MM.1S (cell line): ENCODE measurements at regions not wholly inside any gene's neighbourhood (a gene's known extent, or its start where the extent isn't known, plus 50 kb on each side); places are given as distances from the start of the nearest gene placed in this dataset.
"Not testable (repeated sequence)": the region's sequence is repeated elsewhere in the genome, so short reads cannot be mapped to it uniquely, and the experiment has no call there.

ENCODE experiments used
- DNase-seq: peaks from one replicate; pipeline ENCODE4 v3.0.0-alpha.2; 2015
- H2AFZ ChIP-seq: fragments of 300-600 bp; sonication (generic); 2 replicates; pipeline ENCODE4 v1.6.0; 2016; ENCODE audit warnings: antibody characterized with exemption, low read length
- H3F3A ChIP-seq: fragments of 300-600 bp; sonication (generic); 2 replicates; pipeline ENCODE4 v1.6.1; 2016; ENCODE audit warnings: mild to moderate bottlenecking, antibody characterized with exemption, low read length, moderate library complexity, mixed read lengths; ENCODE audit not compliant: insufficient read depth
- H3K27ac ChIP-seq: fragments of 300-600 bp; sonication (generic); 2 replicates; pipeline ENCODE4 v1.5.1; 2016; ENCODE audit warnings: mild to moderate bottlenecking, low read length
- H3K27me3 ChIP-seq: fragments of 300-600 bp; sonication (generic); replicated peaks from 2 replicates; pipeline ENCODE4 v1.6.0; 2016; ENCODE audit warnings: low read length; ENCODE audit not compliant: insufficient read depth
- H3K36me3 ChIP-seq: fragments of 300-600 bp; sonication (generic); replicated peaks from 2 replicates; pipeline ENCODE4 v1.6.1; 2016; ENCODE audit warnings: mild to moderate bottlenecking, low read length, mixed read lengths; ENCODE audit not compliant: insufficient read depth
- H3K4me1 ChIP-seq: fragments of 300-600 bp; sonication (generic); 2 replicates; pipeline ENCODE4 v1.6.1; 2016; ENCODE audit warnings: low read length, mixed read lengths
- H3K4me2 ChIP-seq: fragments of 300-600 bp; sonication (generic); 2 replicates; pipeline ENCODE4 v1.6.0; 2016; ENCODE audit warnings: low read depth, low read length
- H3K4me3 ChIP-seq: fragments of 300-600 bp; sonication (generic); 2 replicates; pipeline ENCODE4 v1.5.1; 2016; ENCODE audit warnings: low read length, mixed read lengths
- H3K79me2 ChIP-seq: fragments of 300-600 bp; sonication (generic); 2 replicates; pipeline ENCODE4 v1.6.1; 2016; ENCODE audit warnings: mixed run types, low read length, mixed read lengths
- H3K9ac ChIP-seq: fragments of 300-600 bp; sonication (generic); 2 replicates; pipeline ENCODE4 v1.6.1; 2016; ENCODE audit warnings: low read length, mixed read lengths
- H3K9me2 ChIP-seq: fragments of 300-600 bp; sonication (generic); replicated peaks from 2 replicates; pipeline ENCODE4 v1.6.1; 2016; ENCODE audit warnings: mild to moderate bottlenecking, low read length, mixed read lengths; ENCODE audit not compliant: insufficient read depth
- H3K9me3 ChIP-seq: fragments of 300-600 bp; sonication (generic); replicated peaks from 2 replicates; pipeline ENCODE4 v1.6.1; 2016; ENCODE audit warnings: mild to moderate bottlenecking, low read length, mixed read lengths; ENCODE audit not compliant: insufficient read depth
- H4K20me1 ChIP-seq: fragments of 300-600 bp; sonication (generic); 2 replicates; pipeline ENCODE4 v1.6.1; 2016; ENCODE audit warnings: mild to moderate bottlenecking, low read length, moderate library complexity, mixed read lengths; ENCODE audit not compliant: insufficient read depth
- EZH2 ChIP-seq: fragments of 300-600 bp; sonication (generic); optimal IDR thresholded peaks from 2 replicates; pipeline ENCODE3; 2017; ENCODE audit warnings: low read depth, mild to moderate bottlenecking, antibody characterized with exemption, low read length, mixed read lengths
- EZH2phosphoT487 ChIP-seq: fragments of 300-600 bp; sonication (generic); IDR thresholded peaks from 2 replicates; pipeline ENCODE4 v1.6.1; 2018; ENCODE audit warnings: antibody characterized with exemption, low read length
- TF ChIP-seq, protein P1 (sequence below): fragments of 300-600 bp; sonication (generic); IDR thresholded peaks from 2 replicates; pipeline ENCODE4 v1.5.1; 2016; ENCODE audit warnings: antibody characterized with exemption, low read length, mixed read lengths

DNA sequence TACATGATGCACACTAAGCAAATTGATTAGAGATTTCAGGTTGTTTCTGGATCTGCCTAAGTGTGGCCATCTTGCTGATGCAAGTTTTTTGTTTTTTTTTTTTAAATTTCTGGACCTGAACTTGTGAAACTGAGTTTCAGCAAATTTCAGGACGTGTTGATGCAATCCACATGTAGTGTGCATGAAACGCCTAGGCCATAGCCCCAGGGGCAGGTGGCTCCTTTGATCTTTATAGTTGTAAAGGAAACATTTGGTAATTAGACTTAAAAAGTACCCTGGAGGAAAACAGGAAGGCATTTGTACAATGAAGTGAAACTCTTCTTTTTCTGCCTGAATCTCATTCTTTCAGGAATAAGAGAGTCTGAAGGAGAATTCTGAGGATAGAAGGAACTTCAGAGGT lies 162.2 kb upstream of the LHX8 start:
- H3K4me2 ChIP-seq: peak overlapping the region; percentile 27; the same call in 1 of the 2 replicates
- H3K27me3 ChIP-seq: no peaks in the 10 kb centered on the region
- H3K36me3 ChIP-seq: no peaks in the 10 kb centered on the region
- H3K27ac ChIP-seq: peak overlapping the region; percentile 78
- peak overlapping the region; percentile 22; the same call in 1 of the 2 replicates for H3K9ac ChIP-seq
- no peak overlapping the region for H3K4me3 ChIP-seq
- no peaks in the 10 kb centered on the region for H3K9me2 ChIP-seq
- DNase-seq: peak; percentile 95
- no peaks in the 10 kb centered on the region for H3K9me3 ChIP-seq
- H4K20me1 ChIP-seq: no peaks in the 10 kb centered on the region
- peaks cover 23% of the 10 kb centered on the region for H3F3A ChIP-seq
- peaks cover 36% of the 10 kb centered on the region for H3K4me1 ChIP-seq
- H2AFZ ChIP-seq: no peak overlapping the region; the same call in 1 of the 2 replicates
- TF ChIP-seq EZH2phosphoT487 (no peak), EZH2 (no peak)
- TF ChIP-seq, protein P1, sequence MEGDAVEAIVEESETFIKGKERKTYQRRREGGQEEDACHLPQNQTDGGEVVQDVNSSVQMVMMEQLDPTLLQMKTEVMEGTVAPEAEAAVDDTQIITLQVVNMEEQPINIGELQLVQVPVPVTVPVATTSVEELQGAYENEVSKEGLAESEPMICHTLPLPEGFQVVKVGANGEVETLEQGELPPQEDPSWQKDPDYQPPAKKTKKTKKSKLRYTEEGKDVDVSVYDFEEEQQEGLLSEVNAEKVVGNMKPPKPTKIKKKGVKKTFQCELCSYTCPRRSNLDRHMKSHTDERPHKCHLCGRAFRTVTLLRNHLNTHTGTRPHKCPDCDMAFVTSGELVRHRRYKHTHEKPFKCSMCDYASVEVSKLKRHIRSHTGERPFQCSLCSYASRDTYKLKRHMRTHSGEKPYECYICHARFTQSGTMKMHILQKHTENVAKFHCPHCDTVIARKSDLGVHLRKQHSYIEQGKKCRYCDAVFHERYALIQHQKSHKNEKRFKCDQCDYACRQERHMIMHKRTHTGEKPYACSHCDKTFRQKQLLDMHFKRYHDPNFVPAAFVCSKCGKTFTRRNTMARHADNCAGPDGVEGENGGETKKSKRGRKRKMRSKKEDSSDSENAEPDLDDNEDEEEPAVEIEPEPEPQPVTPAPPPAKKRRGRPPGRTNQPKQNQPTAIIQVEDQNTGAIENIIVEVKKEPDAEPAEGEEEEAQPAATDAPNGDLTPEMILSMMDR: no peak
- no peaks in the 10 kb centered on the region for H3K79me2 ChIP-seq

DNA sequence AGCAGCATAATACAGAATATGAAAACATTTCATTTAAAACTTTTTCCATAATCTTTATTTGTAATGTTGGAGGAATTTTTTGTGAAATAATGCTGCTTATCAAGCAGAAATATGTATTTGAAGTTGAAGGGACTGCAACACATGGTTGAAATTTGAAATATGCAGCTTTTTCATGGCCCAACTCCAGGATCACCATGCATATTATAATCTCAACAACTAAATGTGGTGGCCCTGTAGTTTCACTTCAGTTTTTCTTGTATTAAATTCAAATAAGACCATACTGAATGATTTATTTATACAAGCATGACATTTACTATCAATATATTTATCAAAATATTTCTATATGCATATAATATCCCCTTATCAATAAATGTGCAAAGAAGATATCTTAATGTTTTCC lies 157.7 kb upstream of the LHX8 start:
- DNase-seq: no peak
- H3K4me3 ChIP-seq: no peak overlapping the region
- no peak for TF ChIP-seq EZH2
- no peak for TF ChIP-seq EZH2phosphoT487
- TF ChIP-seq, protein P1: no peak
- H2AFZ ChIP-seq: no peak overlapping the region
- no peak overlapping the region for H3K27ac ChIP-seq
- H3K9me2 ChIP-seq: no peaks in the 10 kb centered on the region
- no peak overlapping the region for H3K9ac ChIP-seq
- H4K20me1 ChIP-seq: no peaks in the 10 kb centered on the region
- no peaks in the 10 kb centered on the region for H3K9me3 ChIP-seq
- no peaks in the 10 kb centered on the region for H3K79me2 ChIP-seq
- H3F3A ChIP-seq: peaks cover 16% of the 10 kb centered on the region
- no peaks in the 10 kb centered on the region for H3K36me3 ChIP-seq
- H3K27me3 ChIP-seq: no peaks in the 10 kb centered on the region
- H3K4me1 ChIP-seq: peaks cover 27% of the 10 kb centered on the region
- H3K4me2 ChIP-seq: no peak overlapping the region

DNA sequence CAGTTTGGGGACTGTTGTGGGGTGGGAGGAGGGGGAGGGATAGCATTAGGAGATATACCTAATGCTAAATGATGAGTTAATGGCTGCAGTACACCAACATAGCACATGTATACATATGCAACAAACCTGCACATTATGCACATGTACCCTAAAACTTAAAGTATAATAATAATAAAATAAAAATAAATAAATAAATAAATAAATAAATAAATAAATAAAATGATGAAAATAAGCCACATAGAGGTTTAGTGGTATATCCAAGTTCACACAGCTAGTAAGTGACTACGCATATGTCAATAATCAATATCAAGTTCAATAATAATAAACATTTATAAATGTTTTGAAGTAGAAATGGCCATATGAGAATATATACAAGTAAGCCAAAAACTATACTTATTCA lies 141.7 kb upstream of the LHX8 start:
- not testable (repeated sequence) for H3F3A ChIP-seq, H3K4me3 ChIP-seq, H3K27me3 ChIP-seq, H3K36me3 ChIP-seq, H2AFZ ChIP-seq, H3K4me2 ChIP-seq, H3K9me2 ChIP-seq, H3K9me3 ChIP-seq, H3K27ac ChIP-seq, H3K4me1 ChIP-seq, H3K9ac ChIP-seq, H4K20me1 ChIP-seq, DNase-seq, H3K79me2 ChIP-seq

DNA sequence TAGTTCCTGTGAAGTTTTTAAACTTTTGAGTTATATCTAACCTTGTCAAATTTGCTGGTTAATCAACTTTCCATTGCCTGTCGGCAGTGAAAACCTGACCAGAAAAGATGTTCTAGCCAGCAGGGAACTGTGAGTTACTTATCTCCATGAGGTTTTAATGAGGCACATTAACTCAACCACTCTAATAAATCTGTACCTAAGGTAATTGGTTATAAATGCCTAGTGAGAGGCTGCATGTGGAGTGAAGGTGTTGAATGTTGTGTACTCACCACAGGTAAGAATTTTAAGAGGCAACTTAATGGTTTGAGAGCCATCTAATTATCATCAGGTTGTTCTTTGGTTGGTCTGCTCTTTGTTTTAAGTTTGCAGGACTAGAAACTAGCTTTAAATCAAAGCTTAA lies 138.4 kb upstream of the LHX8 start:
- H3K9ac ChIP-seq: no peak overlapping the region
- no peak overlapping the region for H3K27ac ChIP-seq
- no peaks in the 10 kb centered on the region for H3K79me2 ChIP-seq
- no peaks in the 10 kb centered on the region for H3K36me3 ChIP-seq
- no peaks in the 10 kb centered on the region for H4K20me1 ChIP-seq
- H3K9me3 ChIP-seq: no peaks in the 10 kb centered on the region
- no peak overlapping the region for H3K4me3 ChIP-seq
- no peak for DNase-seq
- H3K9me2 ChIP-seq: no peaks in the 10 kb centered on the region
- TF ChIP-seq EZH2phosphoT487: no peak
- TF ChIP-seq, protein P1: no peak
- TF ChIP-seq EZH2: no peak
- H2AFZ ChIP-seq: no peak overlapping the region
- no peak overlapping the region for H3K4me2 ChIP-seq
- H3F3A ChIP-seq: no peaks in the 10 kb centered on the region
- no peaks in the 10 kb centered on the region for H3K4me1 ChIP-seq
- no peaks in the 10 kb centered on the region for H3K27me3 ChIP-seq
